GM12892 (cell line): ENCODE measurements at regions not wholly inside any gene's neighbourhood (a gene's known extent, or its start where the extent isn't known, plus 50 kb on each side); places are given as distances from the start of the nearest gene placed in this dataset.

ENCODE experiments used
- POLR2A ChIP-seq: IDR thresholded peaks from 2 replicates; pipeline ENCODE4 v1.6.1; 2011; ENCODE audit warnings: low read depth, low read length, control low read depth
- POLR2AphosphoS5 ChIP-seq: IDR thresholded peaks from 2 replicates; pipeline ENCODE4 v1.6.1; 2011; ENCODE audit warnings: low read depth, low read length, control low read depth
- TAF1 ChIP-seq: IDR thresholded peaks from 2 replicates; pipeline ENCODE4 v1.6.1; 2011; ENCODE audit warnings: low read depth, mild to moderate bottlenecking, control low read depth, low read length, borderline replicate concordance

DNA sequence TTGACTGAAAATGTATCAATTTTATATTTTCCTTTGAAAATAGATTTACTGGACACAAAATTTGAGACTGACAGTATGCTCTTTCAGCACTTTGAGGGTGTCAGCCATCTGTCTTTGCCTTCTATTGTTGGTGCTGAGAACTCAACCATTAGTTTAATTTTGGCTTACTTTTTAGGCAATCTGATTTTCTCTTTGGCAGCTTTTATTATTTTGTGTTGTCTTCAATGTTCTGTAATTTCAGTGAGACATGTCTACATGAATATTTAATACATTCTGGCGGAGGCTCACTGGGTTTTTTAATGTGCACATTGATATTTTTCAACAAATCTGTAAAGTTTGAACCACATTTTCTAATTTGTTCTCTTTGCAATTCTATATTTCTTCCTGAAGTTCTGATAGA lies 648.6 kb downstream of the C6orf118 start:
- TF ChIP-seq POLR2AphosphoS5 (no peak), POLR2A (no peak), TAF1 (no peak)
